Retinal pigment epithelial cell (primary cell): ENCODE measurements at regions not wholly inside any gene's neighbourhood (a gene's known extent, or its start where the extent isn't known, plus 50 kb on each side); places are given as distances from the start of the nearest gene placed in this dataset.

Experiments
- DNase-seq: peaks from one replicate; pipeline ENCODE4 v3.0.0-alpha.2; 2010; ENCODE audit warnings: low read depth
- H3K4me3 ChIP-seq: 2 replicates; pipeline ENCODE4 v1.5.1; 2011; ENCODE audit warnings: mild to moderate bottlenecking, low read length, control low read depth, moderate library complexity
- TF ChIP-seq, protein P1 (sequence below): conservative IDR thresholded peaks from 2 replicates; pipeline ENCODE4 v1.5.1; 2011; ENCODE audit warnings: low read depth, low read length, control low read depth, inconsistent platforms

DNA sequence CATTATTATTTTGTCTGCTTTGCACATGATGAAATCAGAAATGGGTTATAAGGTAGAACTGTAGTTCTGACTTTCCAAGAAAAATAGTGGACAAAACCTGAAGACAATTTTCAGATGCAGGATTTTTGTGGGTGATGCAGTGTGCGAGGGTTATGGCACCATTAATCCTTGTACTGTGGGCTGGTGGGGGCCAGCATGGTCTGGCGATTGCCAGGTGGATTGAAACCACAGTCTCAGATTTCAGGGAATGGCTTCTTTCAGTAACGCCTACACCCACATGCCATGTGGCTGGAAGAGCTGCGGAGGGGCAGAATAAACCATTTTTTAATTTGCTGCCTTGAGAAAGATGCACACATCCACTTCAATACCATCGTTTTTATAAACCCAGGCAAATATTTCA lies 150.5 kb downstream of the ARSF start:
- H3K4me3 ChIP-seq: no peak overlapping the region
- TF ChIP-seq, protein P1, sequence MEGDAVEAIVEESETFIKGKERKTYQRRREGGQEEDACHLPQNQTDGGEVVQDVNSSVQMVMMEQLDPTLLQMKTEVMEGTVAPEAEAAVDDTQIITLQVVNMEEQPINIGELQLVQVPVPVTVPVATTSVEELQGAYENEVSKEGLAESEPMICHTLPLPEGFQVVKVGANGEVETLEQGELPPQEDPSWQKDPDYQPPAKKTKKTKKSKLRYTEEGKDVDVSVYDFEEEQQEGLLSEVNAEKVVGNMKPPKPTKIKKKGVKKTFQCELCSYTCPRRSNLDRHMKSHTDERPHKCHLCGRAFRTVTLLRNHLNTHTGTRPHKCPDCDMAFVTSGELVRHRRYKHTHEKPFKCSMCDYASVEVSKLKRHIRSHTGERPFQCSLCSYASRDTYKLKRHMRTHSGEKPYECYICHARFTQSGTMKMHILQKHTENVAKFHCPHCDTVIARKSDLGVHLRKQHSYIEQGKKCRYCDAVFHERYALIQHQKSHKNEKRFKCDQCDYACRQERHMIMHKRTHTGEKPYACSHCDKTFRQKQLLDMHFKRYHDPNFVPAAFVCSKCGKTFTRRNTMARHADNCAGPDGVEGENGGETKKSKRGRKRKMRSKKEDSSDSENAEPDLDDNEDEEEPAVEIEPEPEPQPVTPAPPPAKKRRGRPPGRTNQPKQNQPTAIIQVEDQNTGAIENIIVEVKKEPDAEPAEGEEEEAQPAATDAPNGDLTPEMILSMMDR: no peak
- DNase-seq: no peak

DNA sequence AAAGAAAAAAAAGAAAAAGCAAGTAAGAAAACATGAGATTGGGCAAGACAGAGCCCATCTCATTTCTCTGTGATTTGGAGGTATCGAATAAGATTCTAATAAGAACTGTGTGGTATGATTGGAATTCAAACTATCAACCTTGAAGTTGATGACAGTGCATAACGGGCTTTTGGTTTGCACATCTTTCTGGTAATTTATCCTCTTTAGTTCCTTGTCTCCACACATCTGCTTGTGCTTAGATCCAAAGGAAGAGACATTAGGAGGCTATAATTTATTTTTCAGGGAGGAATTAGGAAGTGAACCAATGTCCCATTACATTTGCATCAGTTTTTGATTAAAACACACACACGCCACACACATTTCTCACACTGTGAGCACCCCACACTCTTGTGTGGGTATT lies 149.9 kb downstream of the ARSF start:
- TF ChIP-seq, protein P1: no peak
- no peak for DNase-seq
- H3K4me3 ChIP-seq: no peak overlapping the region

DNA sequence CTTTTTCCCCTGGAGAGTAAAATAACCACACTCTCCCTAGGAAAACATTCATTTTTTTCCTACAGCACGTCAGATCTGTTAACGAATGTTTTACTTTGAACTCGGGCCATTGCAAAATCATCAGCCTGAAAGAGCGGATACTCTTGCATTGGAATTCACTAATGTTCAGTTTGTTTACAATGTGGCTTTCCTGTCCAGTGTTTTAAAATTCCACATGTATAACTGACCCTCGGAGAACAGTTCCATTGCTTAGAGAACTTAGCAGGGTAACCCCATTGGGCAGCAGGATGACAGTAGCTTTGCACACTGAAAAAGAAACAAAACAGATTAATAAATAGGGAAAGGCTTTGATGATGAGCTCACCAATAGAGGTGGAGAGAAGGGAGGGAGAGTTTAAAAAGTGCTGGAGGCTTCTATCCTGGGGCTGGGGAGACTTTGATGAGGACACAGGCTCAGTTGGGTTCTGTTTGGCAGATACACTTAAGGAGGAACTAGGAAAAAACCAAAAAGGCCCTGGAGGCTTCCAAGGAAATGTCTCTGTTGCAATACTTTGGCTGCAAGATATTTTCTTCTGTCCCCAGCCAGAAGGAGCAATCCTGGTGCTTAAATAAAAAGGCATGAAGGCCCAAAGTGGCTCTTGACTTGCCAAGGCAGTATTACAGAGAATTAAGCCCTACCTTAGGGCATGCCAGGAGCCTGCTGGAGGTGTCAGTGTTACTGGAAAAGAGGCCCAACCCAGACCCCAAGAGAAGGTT lies 143.1 kb downstream of the ARSF start:
- no peak overlapping the region for H3K4me3 ChIP-seq
- TF ChIP-seq, protein P1: no peak
- no peak for DNase-seq

DNA sequence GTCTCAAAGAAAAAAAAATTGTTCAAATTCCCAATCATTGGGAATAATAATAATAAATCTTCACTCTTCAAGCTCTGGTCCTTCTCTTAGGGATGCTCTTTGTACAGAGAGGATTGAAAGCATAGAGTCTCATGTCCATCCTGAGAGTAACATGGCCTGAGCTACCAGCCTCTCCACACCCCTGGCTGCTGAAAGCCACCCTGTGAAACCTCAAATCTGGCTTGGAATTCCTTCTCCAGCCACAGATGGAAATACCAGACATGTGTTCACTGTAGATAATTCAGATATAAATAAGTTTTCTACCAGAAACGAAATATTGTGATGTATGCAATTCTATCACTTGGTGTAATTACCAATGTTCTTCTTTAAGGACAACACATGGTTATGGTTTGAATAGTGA lies 140.6 kb downstream of the ARSF start:
- peak; percentile 62 for DNase-seq
- H3K4me3 ChIP-seq: no peak overlapping the region
- TF ChIP-seq, protein P1: no peak

DNA sequence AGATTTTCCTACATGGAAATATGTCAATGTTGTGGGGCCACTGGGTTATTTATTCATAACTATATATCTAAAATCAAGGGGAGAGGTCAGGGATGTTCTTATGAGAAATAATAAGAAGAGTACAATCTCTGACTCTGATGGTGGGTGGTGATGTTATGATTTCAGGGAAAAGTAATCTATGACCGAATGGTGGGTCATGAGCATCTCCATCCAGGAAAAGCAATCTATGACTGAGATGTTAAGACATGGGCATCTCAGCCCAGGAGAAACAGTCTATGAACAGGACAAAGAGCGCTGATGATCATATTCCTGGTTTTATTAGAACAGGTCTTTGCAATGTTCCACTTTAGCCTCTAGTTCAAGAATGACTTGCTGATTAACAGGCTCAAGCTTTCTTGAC lies 137.1 kb downstream of the ARSF start:
- no peak overlapping the region for H3K4me3 ChIP-seq
- TF ChIP-seq, protein P1: no peak
- no peak for DNase-seq

DNA sequence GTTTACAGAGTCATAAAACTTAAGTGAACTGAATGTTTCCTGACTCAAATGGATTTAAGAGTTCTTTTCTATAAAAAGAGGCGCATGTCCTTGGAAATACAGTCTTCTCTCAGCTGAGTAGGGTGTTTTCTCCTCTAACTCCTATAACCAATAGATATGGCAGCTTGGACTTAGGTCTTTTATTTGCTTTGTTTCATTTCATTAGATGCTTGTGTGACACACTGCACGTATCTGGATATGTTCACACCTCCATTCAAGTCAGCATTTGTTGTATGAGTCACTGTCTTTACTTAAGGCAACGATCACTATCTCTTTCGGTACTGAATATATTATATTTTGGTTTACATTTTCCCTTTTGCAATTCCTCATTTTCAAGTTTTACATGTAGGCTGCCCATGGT lies 136.6 kb downstream of the ARSF start:
- no peak overlapping the region for H3K4me3 ChIP-seq
- TF ChIP-seq, protein P1: no peak
- DNase-seq: no peak

DNA sequence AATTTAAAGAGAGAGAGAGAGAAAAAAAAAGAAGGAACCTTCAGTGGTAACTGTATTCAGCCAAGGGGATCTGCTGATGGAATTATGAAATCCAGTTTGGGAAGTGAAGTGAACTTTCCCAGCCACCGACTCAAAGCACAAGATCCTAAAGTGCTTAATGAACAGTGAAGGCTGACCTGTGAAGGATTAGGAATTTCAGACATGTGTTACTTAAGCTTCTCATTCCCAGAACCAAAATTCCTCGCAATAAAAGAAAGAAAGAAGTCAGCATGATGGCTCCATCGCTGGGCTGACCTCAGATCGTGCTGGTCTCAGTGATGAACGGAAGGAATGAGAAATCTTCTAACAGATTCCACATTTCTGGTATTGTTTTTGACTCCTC lies 135.2 kb downstream of the ARSF start:
- peak; percentile 98 for DNase-seq
- peak overlapping the region; percentile 24 for H3K4me3 ChIP-seq
- TF ChIP-seq, protein P1: no peak
